ENCODE measurements at regions not wholly inside any gene's neighbourhood (a gene's known extent, or its start where the extent isn't known, plus 50 kb on each side); places are given as distances from the start of the nearest gene placed in this dataset.
"Not testable (repeated sequence)": the region's sequence is repeated elsewhere in the genome, so short reads cannot be mapped to it uniquely, and the experiment has no call there.

GRCh38 chr6:74170550-74170949, 474.5 kb downstream of the CD109 start:
- TF ChIP-seq, protein P1, sequence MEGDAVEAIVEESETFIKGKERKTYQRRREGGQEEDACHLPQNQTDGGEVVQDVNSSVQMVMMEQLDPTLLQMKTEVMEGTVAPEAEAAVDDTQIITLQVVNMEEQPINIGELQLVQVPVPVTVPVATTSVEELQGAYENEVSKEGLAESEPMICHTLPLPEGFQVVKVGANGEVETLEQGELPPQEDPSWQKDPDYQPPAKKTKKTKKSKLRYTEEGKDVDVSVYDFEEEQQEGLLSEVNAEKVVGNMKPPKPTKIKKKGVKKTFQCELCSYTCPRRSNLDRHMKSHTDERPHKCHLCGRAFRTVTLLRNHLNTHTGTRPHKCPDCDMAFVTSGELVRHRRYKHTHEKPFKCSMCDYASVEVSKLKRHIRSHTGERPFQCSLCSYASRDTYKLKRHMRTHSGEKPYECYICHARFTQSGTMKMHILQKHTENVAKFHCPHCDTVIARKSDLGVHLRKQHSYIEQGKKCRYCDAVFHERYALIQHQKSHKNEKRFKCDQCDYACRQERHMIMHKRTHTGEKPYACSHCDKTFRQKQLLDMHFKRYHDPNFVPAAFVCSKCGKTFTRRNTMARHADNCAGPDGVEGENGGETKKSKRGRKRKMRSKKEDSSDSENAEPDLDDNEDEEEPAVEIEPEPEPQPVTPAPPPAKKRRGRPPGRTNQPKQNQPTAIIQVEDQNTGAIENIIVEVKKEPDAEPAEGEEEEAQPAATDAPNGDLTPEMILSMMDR (IDR thresholded peaks at IDR 0.05; ENCODE audit: low read depth, low read length, missing control alignments), result peak; percentile 57
- in situ Hi-C loops (cut with HindIII; ENCODE audit: low pct_ligation_motif_present, low sequenced_read_pairs), result not testable (repeated sequence)

GRCh38 chr6:74170118-74170517, 474.1 kb downstream of the CD109 start:
- H3K27me3 ChIP-seq (replicated peaks), result no peaks in the 10 kb centered on the region
- in situ Hi-C loops (cut with HindIII; ENCODE audit: low pct_ligation_motif_present, low sequenced_read_pairs), result no loop called here
- DNase-seq, result peak; percentile 7

More at GRCh38 chr6:74170550-74170949, 474.5 kb downstream of the CD109 start:
- not testable (repeated sequence) for H3K27ac ChIP-seq; DNase-seq; H3K4me3 ChIP-seq (ENCODE audit: low read depth, low read length); H3K36me3 ChIP-seq (replicated peaks); H3K27me3 ChIP-seq (replicated peaks)

GRCh38 chr6:74167976-74168375, 472.0 kb downstream of the CD109 start:
- no peak overlapping the region for H3K4me3 ChIP-seq (ENCODE audit: low read depth, low read length)
- H3K27me3 ChIP-seq (replicated peaks), result no peaks in the 10 kb centered on the region
- no peak for DNase-seq
- no peak overlapping the region for H3K27ac ChIP-seq
- H3K36me3 ChIP-seq (replicated peaks), result no peaks in the 10 kb centered on the region
- in situ Hi-C loops (cut with HindIII; ENCODE audit: low pct_ligation_motif_present, low sequenced_read_pairs), result no loop called here
- TF ChIP-seq, protein P1 (IDR thresholded peaks at IDR 0.05; ENCODE audit: low read depth, low read length, missing control alignments), result no peak

More at GRCh38 chr6:74170118-74170517, 474.1 kb downstream of the CD109 start:
- TF ChIP-seq, protein P1 (IDR thresholded peaks at IDR 0.05; ENCODE audit: low read depth, low read length, missing control alignments), result no peak
- H3K4me3 ChIP-seq (ENCODE audit: low read depth, low read length), result no peak overlapping the region
- H3K27ac ChIP-seq, result no peak overlapping the region
- no peaks in the 10 kb centered on the region for H3K36me3 ChIP-seq (replicated peaks)

DNA sequence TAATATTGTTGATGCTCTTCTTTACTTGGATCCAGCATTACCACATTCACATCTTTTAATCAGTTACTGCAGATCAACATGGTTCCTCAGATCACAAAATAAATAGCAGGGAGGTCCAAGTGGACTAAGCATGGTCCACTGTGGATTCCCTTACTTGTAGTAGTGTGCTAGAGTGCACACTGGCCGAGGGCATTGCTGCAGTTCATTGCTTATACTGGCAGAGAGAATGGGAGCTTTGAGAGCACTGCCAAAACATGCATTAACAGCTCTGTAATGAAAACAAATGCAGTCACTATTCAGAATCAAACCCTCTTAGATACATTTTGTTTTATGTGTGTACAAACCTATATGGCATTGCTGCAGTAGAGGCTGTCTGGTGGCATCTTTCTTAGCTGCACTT, 471.5 kb downstream of the CD109 start:
- in situ Hi-C loops (cut with HindIII; ENCODE audit: low pct_ligation_motif_present, low sequenced_read_pairs), result no loop called here
- no peak for DNase-seq
- no peak overlapping the region for H3K4me3 ChIP-seq (ENCODE audit: low read depth, low read length)
- no peaks in the 10 kb centered on the region for H3K27me3 ChIP-seq (replicated peaks)
- no peaks in the 10 kb centered on the region for H3K36me3 ChIP-seq (replicated peaks)
- TF ChIP-seq, protein P1 (IDR thresholded peaks at IDR 0.05; ENCODE audit: low read depth, low read length, missing control alignments), result no peak
- no peak overlapping the region for H3K27ac ChIP-seq

- DNase-seq, result no peak
- in situ Hi-C loops (cut with HindIII; ENCODE audit: low pct_ligation_motif_present, low sequenced_read_pairs), result no loop called here
- TF ChIP-seq, protein P1 (IDR thresholded peaks at IDR 0.05; ENCODE audit: low read depth, low read length, missing control alignments), result no peak
- no peaks in the 10 kb centered on the region for H3K27me3 ChIP-seq (replicated peaks)
- no peaks in the 10 kb centered on the region for H3K36me3 ChIP-seq (replicated peaks)
- no peak overlapping the region for H3K27ac ChIP-seq
- H3K4me3 ChIP-seq (ENCODE audit: low read depth, low read length), result no peak overlapping the region
Observed at GRCh38 chr6:74166849-74167248, 470.8 kb downstream of the CD109 start.

- in situ Hi-C loops (cut with HindIII; ENCODE audit: low pct_ligation_motif_present, low sequenced_read_pairs), result no loop called here
- no peak overlapping the region for H3K27ac ChIP-seq
- TF ChIP-seq, protein P1 (IDR thresholded peaks at IDR 0.05; ENCODE audit: low read depth, low read length, missing control alignments), result no peak
- no peak overlapping the region for H3K4me3 ChIP-seq (ENCODE audit: low read depth, low read length)
- H3K36me3 ChIP-seq (replicated peaks), result no peaks in the 10 kb centered on the region
- DNase-seq, result no peak
- H3K27me3 ChIP-seq (replicated peaks), result no peaks in the 10 kb centered on the region
Observed at GRCh38 chr6:74161380-74161779, 465.4 kb downstream of the CD109 start.
